ENCODE measurements at regions not wholly inside any gene's neighbourhood (a gene's known extent, or its start where the extent isn't known, plus 50 kb on each side); places are given as distances from the start of the nearest gene placed in this dataset.

DNA sequence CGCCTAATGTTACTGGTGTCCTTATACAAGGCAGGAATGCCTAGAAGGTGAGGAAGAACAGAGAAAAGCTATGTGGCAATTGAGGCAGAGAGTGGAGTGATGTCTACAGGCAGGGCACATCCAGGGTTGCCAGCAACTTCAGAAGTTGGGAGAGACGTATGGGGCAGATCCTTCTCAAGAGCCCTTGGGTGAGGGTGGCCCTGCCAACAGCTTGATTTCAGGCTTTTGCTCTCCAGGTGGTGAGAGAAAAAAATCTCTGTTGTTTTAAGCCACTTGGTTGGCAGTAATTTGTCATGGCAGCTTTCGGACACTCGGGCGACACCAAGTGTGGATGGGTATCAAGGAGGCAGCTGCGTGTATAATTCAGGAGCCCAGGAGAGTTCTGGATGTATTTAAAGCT is 217.4 kb upstream of the SMIM21 start:
- H3K36me3 Mint-ChIP-seq (ENCODE audit: insufficient read depth in 2 of 2): peaks cover 0 to 4% of the 10 kb centered on the region in 2 donors
- H3K27ac Mint-ChIP-seq: no peak overlapping the region
- no peaks in the 10 kb centered on the region for H3K4me1 Mint-ChIP-seq (ENCODE audit: low read depth)
- DNase-seq: no peak
- peaks cover 16 to 17% of the 10 kb centered on the region in 2 donors for H3K9me3 Mint-ChIP-seq
- ATAC-seq (replicated peaks in 1 of 2): no peak
- H3K4me3 Mint-ChIP-seq: no peak overlapping the region
- peaks cover 13% of the 10 kb centered on the region for H3K27me3 Mint-ChIP-seq (ENCODE audit: low read depth)

- H3K27ac Mint-ChIP-seq: no peak overlapping the region
- peaks cover 0 to 4% of the 10 kb centered on the region in 2 donors for H3K36me3 Mint-ChIP-seq (ENCODE audit: insufficient read depth in 2 of 2)
- ATAC-seq (replicated peaks in 1 of 2): no peak
- H3K27me3 Mint-ChIP-seq (ENCODE audit: low read depth): peaks cover 7% of the 10 kb centered on the region
- no peak for DNase-seq
- H3K4me3 Mint-ChIP-seq: no peak overlapping the region
- no peaks in the 10 kb centered on the region for H3K4me1 Mint-ChIP-seq (ENCODE audit: low read depth)
- H3K9me3 Mint-ChIP-seq: peaks cover 16 to 17% of the 10 kb centered on the region in 2 donors
Measured at GRCh38 chr18:75643083-75643482, 215.6 kb upstream of the SMIM21 start.

- Mint-ChIP-seq H3K4me1 (ENCODE audit: low read depth) (no peaks in the 10 kb centered on the region), H3K27ac (no peak overlapping the region), H3K27me3 (ENCODE audit: low read depth) (peaks cover 7% of the 10 kb centered on the region), H3K36me3 (ENCODE audit: insufficient read depth in 2 of 2) (peaks cover 0 to 2% of the 10 kb centered on the region in 2 donors), H3K9me3 (peaks cover 1% of the 10 kb centered on the region in 2 donors), H3K4me3 (no peak overlapping the region)
- ATAC-seq (replicated peaks in 1 of 2) (no peak), DNase-seq (no peak)
Measured at GRCh38 chr18:75639472-75639831, 211.9 kb upstream of the SMIM21 start.

DNA sequence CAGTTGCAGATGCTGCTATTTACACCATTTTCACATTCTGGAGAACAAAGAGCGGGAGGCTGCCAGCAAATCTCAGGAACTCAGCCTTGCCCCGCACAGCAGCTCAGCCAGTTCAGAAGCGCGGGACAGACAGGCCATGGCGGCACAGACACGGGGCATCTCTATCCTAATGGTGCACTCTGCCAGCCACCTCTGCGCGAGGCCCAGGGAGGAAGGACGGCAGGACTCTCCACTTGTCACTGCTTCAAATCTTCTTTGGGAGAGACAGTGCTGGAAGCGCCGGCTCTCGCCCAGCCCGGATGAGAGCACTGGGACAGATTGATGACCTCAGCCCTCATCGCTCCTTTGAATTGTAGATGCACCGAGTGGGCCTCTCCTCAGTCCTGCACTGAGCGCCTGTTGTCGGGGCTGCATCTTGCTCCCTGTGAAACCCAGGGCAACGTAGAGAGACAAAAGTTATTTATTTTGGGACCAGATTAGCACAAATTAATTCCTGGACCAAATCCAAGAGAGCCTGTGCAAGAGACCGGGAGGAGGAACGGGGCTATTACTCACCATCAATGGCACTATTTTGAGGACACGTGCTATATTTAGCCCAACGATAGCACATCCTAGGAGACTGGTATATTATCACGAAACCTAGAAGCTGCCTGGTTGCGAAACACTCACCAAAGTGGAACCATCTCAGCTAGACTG is 211.4 kb upstream of the SMIM21 start:
- no peak overlapping the region for H3K4me3 Mint-ChIP-seq
- peaks cover 0 to 2% of the 10 kb centered on the region in 2 donors for H3K36me3 Mint-ChIP-seq (ENCODE audit: insufficient read depth in 2 of 2)

GRCh38 chr18:75638223-75638775 is 210.8 kb upstream of the SMIM21 start:
- Mint-ChIP-seq H3K4me3 (no peak overlapping the region), H3K27ac (no peak overlapping the region), H3K27me3 (ENCODE audit: low read depth) (peaks cover 7% of the 10 kb centered on the region), H3K9me3 (no peaks in the 10 kb centered on the region), H3K4me1 (ENCODE audit: low read depth) (no peaks in the 10 kb centered on the region), H3K36me3 (ENCODE audit: insufficient read depth in 2 of 2) (no peaks in the 10 kb centered on the region)
- no peak for ATAC-seq (replicated peaks in 1 of 2)
- DNase-seq: no peak

More for the DNA sequence above, 211.4 kb upstream of the SMIM21 start:
- H3K9me3 Mint-ChIP-seq: no peaks in the 10 kb centered on the region
- H3K27ac Mint-ChIP-seq: no peak overlapping the region
- no peaks in the 10 kb centered on the region for H3K4me1 Mint-ChIP-seq (ENCODE audit: low read depth)
- DNase-seq: no peak
- no peak for ATAC-seq (replicated peaks in 1 of 2)
- peaks cover 7% of the 10 kb centered on the region for H3K27me3 Mint-ChIP-seq (ENCODE audit: low read depth)

DNA sequence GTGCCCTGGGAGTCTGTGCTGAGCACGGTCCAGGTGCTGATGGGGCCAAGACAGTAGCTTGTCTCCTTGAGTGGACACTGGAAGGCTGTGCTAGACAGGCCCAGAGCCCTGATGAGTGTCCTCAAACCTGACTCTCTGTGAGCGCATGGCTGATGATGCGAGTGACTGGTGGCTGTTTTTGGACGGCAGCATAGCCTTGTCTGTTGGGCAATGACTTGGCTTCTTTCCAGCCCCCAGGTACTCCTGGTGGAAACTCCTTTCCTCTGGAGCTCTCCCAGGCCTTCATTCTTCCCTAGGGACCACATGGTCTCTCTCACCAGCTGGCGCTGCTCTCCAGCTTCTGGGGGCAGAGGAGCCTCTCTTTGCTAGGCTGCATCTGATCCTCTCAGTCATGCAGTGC is 207.6 kb upstream of the SMIM21 start:
- Mint-ChIP-seq H3K27me3 (ENCODE audit: low read depth) (peaks cover 9% of the 10 kb centered on the region), H3K27ac (no peak overlapping the region), H3K9me3 (no peaks in the 10 kb centered on the region), H3K4me3 (no peak overlapping the region), H3K36me3 (ENCODE audit: insufficient read depth in 2 of 2) (no peaks in the 10 kb centered on the region), H3K4me1 (ENCODE audit: low read depth) (no peaks in the 10 kb centered on the region)
- ATAC-seq (replicated peaks in 1 of 2) (no peak), DNase-seq (no peak)

GRCh38 chr18:75625966-75626365 is 198.5 kb upstream of the SMIM21 start:
- peaks cover 20% of the 10 kb centered on the region for H3K27me3 Mint-ChIP-seq (ENCODE audit: low read depth)
- H3K9me3 Mint-ChIP-seq: peaks cover 0 to 2% of the 10 kb centered on the region in 2 donors
- DNase-seq: no peak

DNA sequence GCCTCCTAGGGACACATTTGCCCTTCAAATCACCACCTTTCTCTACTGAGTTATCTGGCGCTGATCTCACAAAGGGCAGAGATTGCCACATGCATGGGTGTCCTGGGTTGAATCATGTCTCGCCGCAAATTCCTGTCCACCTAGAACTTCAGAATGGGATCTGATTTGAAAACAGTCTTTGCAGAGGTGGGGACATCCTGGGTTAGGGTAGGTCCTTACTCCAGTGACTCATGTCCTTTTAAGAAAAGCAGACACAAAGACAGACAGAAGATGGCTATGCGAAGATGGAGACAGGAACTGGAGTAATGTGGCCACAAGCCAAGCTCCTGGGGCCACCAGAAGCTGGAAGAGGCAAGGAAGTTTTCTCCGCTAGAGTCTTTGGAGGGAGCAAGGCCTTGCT is 197.4 kb upstream of the SMIM21 start:
- H3K4me1 Mint-ChIP-seq (ENCODE audit: low read depth): no peaks in the 10 kb centered on the region
- H3K36me3 Mint-ChIP-seq (ENCODE audit: insufficient read depth in 2 of 2): no peaks in the 10 kb centered on the region
- peaks cover 19% of the 10 kb centered on the region for H3K27me3 Mint-ChIP-seq (ENCODE audit: low read depth)
- H3K9me3 Mint-ChIP-seq: peaks cover 0 to 2% of the 10 kb centered on the region in 2 donors
- H3K27ac Mint-ChIP-seq: no peak overlapping the region
- DNase-seq (no peak), ATAC-seq (replicated peaks in 1 of 2) (no peak)
- H3K4me3 Mint-ChIP-seq: no peak overlapping the region

More at GRCh38 chr18:75625966-75626365, 198.5 kb upstream of the SMIM21 start:
- no peak overlapping the region for H3K27ac Mint-ChIP-seq
- no peaks in the 10 kb centered on the region for H3K36me3 Mint-ChIP-seq (ENCODE audit: insufficient read depth in 2 of 2)
- no peak overlapping the region for H3K4me3 Mint-ChIP-seq
- H3K4me1 Mint-ChIP-seq (ENCODE audit: low read depth): no peaks in the 10 kb centered on the region
- no peak for ATAC-seq (replicated peaks in 1 of 2)

GRCh38 chr18:75621818-75622217 is 194.3 kb upstream of the SMIM21 start:
- H3K36me3 Mint-ChIP-seq (ENCODE audit: insufficient read depth in 2 of 2): no peaks in the 10 kb centered on the region
- no peak for ATAC-seq (replicated peaks in 1 of 2)
- H3K4me3 Mint-ChIP-seq: no peak overlapping the region
- no peak overlapping the region for H3K27ac Mint-ChIP-seq
- peaks cover 0 to 2% of the 10 kb centered on the region in 2 donors for H3K9me3 Mint-ChIP-seq
- no peaks in the 10 kb centered on the region for H3K4me1 Mint-ChIP-seq (ENCODE audit: low read depth)
- DNase-seq: no peak
- H3K27me3 Mint-ChIP-seq (ENCODE audit: low read depth): peaks cover 22% of the 10 kb centered on the region

DNA sequence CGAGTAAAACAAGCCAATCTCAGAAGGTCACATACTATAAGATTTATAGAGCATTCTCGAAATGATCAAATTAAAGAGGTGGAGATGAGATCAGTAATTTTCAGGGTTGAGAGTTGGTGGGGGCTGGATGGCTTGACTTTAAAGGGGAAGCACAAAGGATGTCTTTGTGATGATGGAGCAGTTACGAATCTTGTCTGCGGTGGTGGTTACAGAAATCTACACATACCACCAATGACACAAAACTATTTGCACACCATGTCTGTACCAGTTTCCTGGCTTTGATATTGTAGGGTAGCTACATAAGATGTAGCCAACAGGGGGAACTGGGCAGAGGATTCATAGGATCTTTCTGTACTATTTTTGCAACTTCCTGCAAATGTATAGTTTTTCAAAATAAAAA is 190.6 kb upstream of the SMIM21 start:
- Mint-ChIP-seq H3K9me3 (peaks cover 0 to 2% of the 10 kb centered on the region in 2 donors), H3K36me3 (ENCODE audit: insufficient read depth in 2 of 2) (no peaks in the 10 kb centered on the region), H3K4me1 (ENCODE audit: low read depth) (no peaks in the 10 kb centered on the region), H3K27ac (no peak overlapping the region), H3K4me3 (no peak overlapping the region), H3K27me3 (ENCODE audit: low read depth) (peaks cover 21% of the 10 kb centered on the region)
- DNase-seq (no peak), ATAC-seq (replicated peaks in 1 of 2) (no peak)

DNA sequence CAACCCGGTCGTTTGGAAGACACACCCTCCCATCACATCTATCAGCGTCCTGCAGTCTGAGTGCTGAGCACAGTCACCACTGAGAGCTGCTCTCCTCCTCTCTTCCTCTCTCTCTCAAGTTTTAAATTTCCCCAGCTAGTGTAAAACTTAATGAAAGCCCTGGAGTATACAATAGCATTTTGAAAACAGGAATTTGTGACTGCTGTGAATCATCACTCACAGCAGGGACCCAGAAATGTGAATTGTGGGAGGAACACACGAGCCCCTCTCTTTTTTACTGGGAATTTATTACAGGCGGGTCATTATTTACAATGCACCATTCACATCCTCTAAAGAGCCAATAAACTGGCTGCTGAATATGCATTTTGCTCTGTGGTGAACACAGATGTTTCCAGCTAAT is 185.0 kb upstream of the SMIM21 start:
- no peak overlapping the region for H3K4me3 Mint-ChIP-seq
- H3K27ac Mint-ChIP-seq: no peak overlapping the region
- no peaks in the 10 kb centered on the region for H3K9me3 Mint-ChIP-seq
- no peaks in the 10 kb centered on the region for H3K36me3 Mint-ChIP-seq (ENCODE audit: insufficient read depth in 2 of 2)
- peaks cover 19% of the 10 kb centered on the region for H3K27me3 Mint-ChIP-seq (ENCODE audit: low read depth)
- H3K4me1 Mint-ChIP-seq (ENCODE audit: low read depth): no peaks in the 10 kb centered on the region
- ATAC-seq (replicated peaks in 1 of 2) (no peak), DNase-seq (no peak)

DNA sequence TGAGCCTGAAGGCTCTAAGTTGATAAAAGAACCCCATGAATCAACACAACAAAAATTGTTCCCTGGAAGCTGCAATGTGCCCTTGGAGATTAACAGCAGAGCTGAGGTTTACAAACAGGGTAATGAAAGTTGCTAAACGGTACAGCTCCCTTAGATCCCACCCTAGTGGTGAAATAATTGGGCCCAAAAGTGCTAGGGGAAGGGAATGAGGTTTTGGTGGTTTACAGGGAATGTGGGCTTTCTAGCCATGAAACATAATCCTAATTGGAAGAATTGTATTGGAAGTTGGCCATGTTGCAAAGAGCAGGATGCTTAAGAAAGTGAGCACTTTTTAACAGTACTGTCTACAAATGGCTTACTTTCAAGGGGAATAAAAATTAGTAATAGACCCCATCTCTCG is 180.2 kb upstream of the SMIM21 start:
- Mint-ChIP-seq H3K4me3 (no peak overlapping the region), H3K27ac (no peak overlapping the region), H3K27me3 (ENCODE audit: low read depth) (peaks cover 10% of the 10 kb centered on the region), H3K4me1 (ENCODE audit: low read depth) (no peaks in the 10 kb centered on the region), H3K36me3 (ENCODE audit: insufficient read depth in 2 of 2) (peaks cover 0 to 2% of the 10 kb centered on the region in 2 donors), H3K9me3 (peaks cover 2 to 3% of the 10 kb centered on the region in 2 donors)
- DNase-seq: no peak
- no peak for ATAC-seq (replicated peaks in 1 of 2)

DNA sequence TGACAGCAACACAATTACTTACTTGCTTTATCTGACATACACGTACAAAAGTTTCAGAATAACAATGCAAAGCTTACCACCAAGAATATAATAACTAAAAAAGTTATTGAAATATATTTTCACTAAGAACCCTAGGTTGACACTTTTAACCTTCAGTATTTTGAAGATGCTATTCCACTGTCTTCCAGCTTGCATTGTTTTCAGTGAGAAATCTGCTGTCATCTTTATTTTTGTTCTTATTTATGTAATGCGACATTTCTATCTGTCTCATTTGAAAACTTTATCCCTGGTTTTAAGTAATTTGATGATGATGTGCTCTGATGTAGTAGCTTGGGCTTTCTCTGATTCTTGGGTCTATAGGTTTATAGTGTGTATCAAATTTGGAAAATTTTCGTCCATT is 165.0 kb upstream of the SMIM21 start:
- Mint-ChIP-seq H3K27me3 (ENCODE audit: low read depth) (no peaks in the 10 kb centered on the region), H3K4me1 (ENCODE audit: low read depth) (no peaks in the 10 kb centered on the region), H3K36me3 (ENCODE audit: insufficient read depth in 2 of 2) (peaks cover 0 to 8% of the 10 kb centered on the region in 2 donors), H3K9me3 (peaks cover 4 to 11% of the 10 kb centered on the region in 2 donors), H3K27ac (no peak overlapping the region), H3K4me3 (no peak overlapping the region)
- no peak for DNase-seq
- ATAC-seq (replicated peaks in 1 of 2): no peak

DNA sequence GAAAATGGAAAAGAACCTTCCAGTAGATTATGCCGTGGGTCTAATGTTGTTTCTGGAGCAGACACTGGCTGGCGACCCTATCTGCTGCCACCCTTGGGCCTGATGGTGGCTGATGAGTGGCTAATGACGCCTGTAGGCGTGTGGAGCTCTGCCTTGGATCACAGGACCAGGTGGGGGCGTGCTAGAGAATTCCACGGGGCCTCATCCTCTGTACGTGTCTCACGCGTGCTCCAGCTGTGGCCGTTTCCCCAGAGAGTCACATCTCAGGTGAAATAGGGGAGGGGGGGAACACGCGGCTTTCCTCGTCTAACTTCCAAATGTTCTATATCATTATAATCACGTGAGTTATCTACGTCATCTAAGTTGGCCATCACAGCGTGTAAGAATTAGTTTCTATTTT is 160.9 kb upstream of the SMIM21 start:
- H3K9me3 Mint-ChIP-seq: peaks cover 0 to 6% of the 10 kb centered on the region in 2 donors
- H3K4me1 Mint-ChIP-seq (ENCODE audit: low read depth): no peaks in the 10 kb centered on the region
- H3K27ac Mint-ChIP-seq: no peak overlapping the region
- H3K27me3 Mint-ChIP-seq (ENCODE audit: low read depth): peaks cover 9% of the 10 kb centered on the region
- no peak overlapping the region for H3K4me3 Mint-ChIP-seq
- no peak for DNase-seq
- H3K36me3 Mint-ChIP-seq (ENCODE audit: insufficient read depth in 2 of 2): peaks cover 0 to 5% of the 10 kb centered on the region in 2 donors
- no peak for ATAC-seq (replicated peaks in 1 of 2)
